ENCODE measurements at regions not wholly inside any gene's neighbourhood (a gene's known extent, or its start where the extent isn't known, plus 50 kb on each side); places are given as distances from the start of the nearest gene placed in this dataset.
A peak's percentile ranks its signal among the peaks of the same experiment; 100 is the strongest.

GRCh38 chr2:529424-529823, 147.8 kb downstream of the TMEM18 start:
- H3K4me3 ChIP-seq (ENCODE audit: low read depth, low read length): no peak overlapping the region
- peak; percentile 12 for DNase-seq (ENCODE audit: low read depth)
- peak; percentile 20 for TF ChIP-seq CTCF (IDR thresholded peaks at IDR 0.05; ENCODE audit: insufficient read depth, low read depth, low read length)

- no peak for TF ChIP-seq CTCF (IDR thresholded peaks at IDR 0.05; ENCODE audit: insufficient read depth, low read depth, low read length)
- no peak overlapping the region for H3K4me3 ChIP-seq (ENCODE audit: low read depth, low read length)
- no peak for DNase-seq (ENCODE audit: low read depth)
These were observed 149.6 kb downstream of the TMEM18 start for GRCh38 chr2:527581-527980.

- H3K4me3 ChIP-seq (ENCODE audit: low read depth, low read length): no peak overlapping the region
- DNase-seq (ENCODE audit: low read depth): no peak
- no peak for TF ChIP-seq CTCF (IDR thresholded peaks at IDR 0.05; ENCODE audit: insufficient read depth, low read depth, low read length)
These were observed 150.3 kb downstream of the TMEM18 start for GRCh38 chr2:526918-527317.

- DNase-seq (ENCODE audit: low read depth): no peak
- TF ChIP-seq CTCF (IDR thresholded peaks at IDR 0.05; ENCODE audit: insufficient read depth, low read depth, low read length): no peak
- no peak overlapping the region for H3K4me3 ChIP-seq (ENCODE audit: low read depth, low read length)
These were observed 151.6 kb downstream of the TMEM18 start for GRCh38 chr2:525611-526010.

- DNase-seq (ENCODE audit: low read depth): no peak
- no peak for TF ChIP-seq CTCF (IDR thresholded peaks at IDR 0.05; ENCODE audit: insufficient read depth, low read depth, low read length)
These were observed 152.2 kb downstream of the TMEM18 start for GRCh38 chr2:525021-525420.

GRCh38 chr2:524442-524841, 152.8 kb downstream of the TMEM18 start:
- DNase-seq (ENCODE audit: low read depth): no peak
- no peak overlapping the region for H3K4me3 ChIP-seq (ENCODE audit: low read depth, low read length)
- TF ChIP-seq CTCF (IDR thresholded peaks at IDR 0.05; ENCODE audit: insufficient read depth, low read depth, low read length): no peak

More at GRCh38 chr2:525021-525420, 152.2 kb downstream of the TMEM18 start:
- no peak overlapping the region for H3K4me3 ChIP-seq (ENCODE audit: low read depth, low read length)

GRCh38 chr2:523698-524270, 153.4 kb downstream of the TMEM18 start:
- H3K4me3 ChIP-seq (ENCODE audit: low read depth, low read length): no peak overlapping the region
- no peak for DNase-seq (ENCODE audit: low read depth)
- no peak for TF ChIP-seq CTCF (IDR thresholded peaks at IDR 0.05; ENCODE audit: insufficient read depth, low read depth, low read length)

Data from fibroblast of villous mesenchyme (primary cell).